ENCODE measurements at regions not wholly inside any gene's neighbourhood (a gene's known extent, or its start where the extent isn't known, plus 50 kb on each side); places are given as distances from the start of the nearest gene placed in this dataset.

DNA sequence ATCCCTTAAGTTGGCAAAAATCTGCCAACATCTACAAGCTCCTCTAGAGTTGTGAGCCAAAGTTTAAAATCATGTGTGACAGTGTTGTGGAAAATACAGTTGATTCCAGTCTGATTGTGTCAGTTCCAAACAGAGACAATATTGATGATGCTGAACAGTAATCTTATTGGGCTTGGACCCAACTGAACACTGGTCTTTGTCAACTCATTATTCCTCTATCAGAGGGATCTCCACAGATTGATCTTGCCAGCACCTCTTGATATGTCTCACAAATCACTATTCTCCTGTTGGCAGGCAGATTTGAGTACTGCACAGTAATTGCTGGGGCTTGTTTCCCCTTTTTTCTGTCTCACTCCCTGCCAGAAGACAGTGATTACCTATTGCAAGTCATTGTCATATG lies 326.6 kb upstream of the DPH6 start:
- TF ChIP-seq, protein P1, sequence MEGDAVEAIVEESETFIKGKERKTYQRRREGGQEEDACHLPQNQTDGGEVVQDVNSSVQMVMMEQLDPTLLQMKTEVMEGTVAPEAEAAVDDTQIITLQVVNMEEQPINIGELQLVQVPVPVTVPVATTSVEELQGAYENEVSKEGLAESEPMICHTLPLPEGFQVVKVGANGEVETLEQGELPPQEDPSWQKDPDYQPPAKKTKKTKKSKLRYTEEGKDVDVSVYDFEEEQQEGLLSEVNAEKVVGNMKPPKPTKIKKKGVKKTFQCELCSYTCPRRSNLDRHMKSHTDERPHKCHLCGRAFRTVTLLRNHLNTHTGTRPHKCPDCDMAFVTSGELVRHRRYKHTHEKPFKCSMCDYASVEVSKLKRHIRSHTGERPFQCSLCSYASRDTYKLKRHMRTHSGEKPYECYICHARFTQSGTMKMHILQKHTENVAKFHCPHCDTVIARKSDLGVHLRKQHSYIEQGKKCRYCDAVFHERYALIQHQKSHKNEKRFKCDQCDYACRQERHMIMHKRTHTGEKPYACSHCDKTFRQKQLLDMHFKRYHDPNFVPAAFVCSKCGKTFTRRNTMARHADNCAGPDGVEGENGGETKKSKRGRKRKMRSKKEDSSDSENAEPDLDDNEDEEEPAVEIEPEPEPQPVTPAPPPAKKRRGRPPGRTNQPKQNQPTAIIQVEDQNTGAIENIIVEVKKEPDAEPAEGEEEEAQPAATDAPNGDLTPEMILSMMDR (IDR thresholded peaks at IDR 0.05), result no peak
- no peak for TF ChIP-seq POLR2A (IDR thresholded peaks at IDR 0.05)
- no peak for TF ChIP-seq POLR2AphosphoS5 (IDR thresholded peaks at IDR 0.05)

All from prostate gland (tissue), 2 donors.